IMR-90 (cell line): ENCODE measurements at regions not wholly inside any gene's neighbourhood (a gene's known extent, or its start where the extent isn't known, plus 50 kb on each side); places are given as distances from the start of the nearest gene placed in this dataset.

Source experiments
- ATAC-seq: fragments of 200-7000 bp; cut with Tn5 transposase; 2 replicates; pipeline ENCODE4 v1.9.1; 2020; ENCODE audit warnings: low read depth, mild to moderate bottlenecking, moderate library complexity
- BruUV-seq: library from RNA; stranded (reverse); fragments of 400-500 nt; replicated peaks from 2 replicates; lab custom pipeline; 2021; lab: Mats Ljungman, UMichigan
- CTCF ChIA-PET: fragments of 300-600 bp; formaldehyde crosslinking; extraction: SDS; loops from one replicate; lab custom pipeline; 2021; ENCODE audit warnings: antibody characterized with exemption; lab: Yijun Ruan, JAX
- POLR2A ChIA-PET: fragments of 300-600 bp; sonication (Branson Sonifier 250); formaldehyde crosslinking; loops from one replicate; lab custom pipeline; 2022; ENCODE audit warnings: antibody characterized with exemption; ENCODE audit not compliant: unreplicated experiment; lab: Charles Lee
- DNase-seq: peaks from one replicate; pipeline ENCODE4 v3.0.0; 2013
- H2AFZ ChIP-seq: replicated peaks from 2 replicates; pipeline ENCODE3; 2013; ENCODE audit warnings: low read length, mild to moderate bottlenecking; ENCODE audit not compliant: poor library complexity
- H2AK5ac ChIP-seq: 2 replicates; pipeline ENCODE4 v1.6.1; 2013; ENCODE audit warnings: low read depth, low read length, inconsistent platforms
- H2AK9ac ChIP-seq: replicated peaks from 2 replicates; pipeline ENCODE3; 2013; ENCODE audit warnings: mild to moderate bottlenecking, low read depth, low read length, moderate library complexity; ENCODE audit not compliant: poor library complexity
- H2BK120ac ChIP-seq: 2 replicates; pipeline ENCODE4 v1.6.1; 2013; ENCODE audit warnings: low read depth, low read length, inconsistent platforms
- H2BK15ac ChIP-seq: 3 replicates; pipeline ENCODE4 v1.6.1; 2013; ENCODE audit warnings: low read depth, low read length, inconsistent platforms
- H2BK20ac ChIP-seq: 2 replicates; pipeline ENCODE4 v1.6.1; 2013; ENCODE audit warnings: low read depth, mild to moderate bottlenecking, inconsistent platforms, low read length, moderate library complexity
- H2BK5ac ChIP-seq: 2 replicates; pipeline ENCODE4 v1.6.1; 2013; ENCODE audit warnings: mild to moderate bottlenecking, low read depth, low read length, inconsistent platforms; ENCODE audit not compliant: poor library complexity, severe bottlenecking
- H3K14ac ChIP-seq: replicated peaks from 2 replicates; pipeline ENCODE4 v1.6.1; 2013; ENCODE audit warnings: low read depth, low read length, inconsistent platforms
- H3K18ac ChIP-seq: 2 replicates; pipeline ENCODE4 v1.6.1; 2013; ENCODE audit warnings: low read depth, low read length, control low read depth
- H3K23ac ChIP-seq: 2 replicates; pipeline ENCODE4 v1.6.1; 2013; ENCODE audit warnings: low read depth, low read length, inconsistent platforms
- H3K27ac ChIP-seq: 2 replicates; pipeline ENCODE4 v1.5.1; 2013; ENCODE audit warnings: mild to moderate bottlenecking, control low read depth, low read length; ENCODE audit not compliant: insufficient read depth
- H3K27me3 ChIP-seq: 2 replicates; pipeline ENCODE4 v1.6.1; 2013; ENCODE audit warnings: low read length; ENCODE audit not compliant: control insufficient read depth, insufficient read depth
- H3K36me3 ChIP-seq: 2 replicates; pipeline ENCODE4 v1.6.1; 2013; ENCODE audit warnings: low read length, mixed read lengths; ENCODE audit not compliant: control insufficient read depth, insufficient read depth
- H3K4ac ChIP-seq: 2 replicates; pipeline ENCODE4 v1.6.1; 2013; ENCODE audit warnings: low read depth, low read length, inconsistent platforms
- H3K4me1 ChIP-seq: 2 replicates; pipeline ENCODE4 v1.6.1; 2013; ENCODE audit warnings: low read length, mixed read lengths; ENCODE audit not compliant: control insufficient read depth, insufficient read depth
- H3K4me2 ChIP-seq: 2 replicates; pipeline ENCODE4 v1.6.1; 2013; ENCODE audit warnings: low read depth, mild to moderate bottlenecking, control low read depth, low read length, moderate library complexity
- H3K4me3 ChIP-seq: 2 replicates; pipeline ENCODE4 v1.5.1; 2013; ENCODE audit warnings: low read depth, mild to moderate bottlenecking, control low read depth, low read length, moderate library complexity; ENCODE audit not compliant: insufficient read depth
- H3K56ac ChIP-seq: 2 replicates; pipeline ENCODE4 v1.6.1; 2013; ENCODE audit warnings: low read length, inconsistent platforms; ENCODE audit not compliant: insufficient read depth; ENCODE audit errors: extremely low read depth
- H3K79me1 ChIP-seq, 2 experiments: 2 replicates each; pipeline ENCODE4 v1.6.1; 2013; ENCODE audit warnings: low read length in 2 of 2, inconsistent platforms in 1 of 2, low read depth in 1 of 2
- H3K9ac ChIP-seq: 2 replicates; pipeline ENCODE4 v1.6.1; 2013; ENCODE audit warnings: low read depth, low read length, control low read depth
- H3K9me1 ChIP-seq: 2 replicates; pipeline ENCODE4 v1.6.1; 2013; ENCODE audit warnings: low read length, inconsistent platforms; ENCODE audit not compliant: insufficient read depth
- H3K9me3 ChIP-seq: 2 replicates; pipeline ENCODE4 v1.6.1; 2013; ENCODE audit warnings: low read length; ENCODE audit not compliant: control insufficient read depth, insufficient read depth
- H4K20me1 ChIP-seq: 2 replicates; pipeline ENCODE4 v1.6.1; 2013; ENCODE audit warnings: low read length, inconsistent platforms; ENCODE audit not compliant: insufficient read depth
- H4K5ac ChIP-seq: 2 replicates; pipeline ENCODE4 v1.6.1; 2013; ENCODE audit warnings: mild to moderate bottlenecking, low read depth, low read length, control low read depth
- H4K8ac ChIP-seq, 2 experiments: 2 replicates each; pipeline ENCODE4 v1.6.1; 2013; ENCODE audit warnings: low read depth in 2 of 2, low read length in 2 of 2, control low read depth in 1 of 2, inconsistent platforms in 1 of 2
- H4K91ac ChIP-seq: 2 replicates; pipeline ENCODE4 v1.6.1; 2013; ENCODE audit warnings: low read depth, low read length, inconsistent platforms; ENCODE audit not compliant: insufficient read depth
- CEBPB ChIP-seq: IDR thresholded peaks from 2 replicates; pipeline ENCODE4 v1.6.1; 2012; ENCODE audit warnings: low read depth, low read length, improper control_type of control experiment
- MAZ ChIP-seq: IDR thresholded peaks from 2 replicates; pipeline ENCODE4 v1.6.1; 2012; ENCODE audit warnings: low read depth, mild to moderate bottlenecking, low read length, improper control_type of control experiment, moderate library complexity, borderline replicate concordance
- NFE2L2 ChIP-seq: fragments of 150-350 bp; IDR thresholded peaks from 2 replicates; pipeline ENCODE4 v1.6.1; 2016; ENCODE audit warnings: low read depth, mild to moderate bottlenecking, low read length
- RCOR1 ChIP-seq: IDR thresholded peaks from 2 replicates; pipeline ENCODE4 v1.6.1; 2012; ENCODE audit warnings: mild to moderate bottlenecking, low read length, improper control_type of control experiment; ENCODE audit not compliant: insufficient replicate concordance
- RFX5 ChIP-seq: IDR thresholded peaks from 2 replicates; pipeline ENCODE4 v1.8.0; 2012; ENCODE audit warnings: low read depth, mild to moderate bottlenecking, low read length, moderate library complexity
- SMC3 ChIP-seq: fragments of 150-350 bp; IDR thresholded peaks from 2 replicates; pipeline ENCODE4 v1.6.1; 2016; ENCODE audit warnings: low read depth, mild to moderate bottlenecking, antibody characterized with exemption, low read length, moderate library complexity
- WGBS, 2 experiments: methylation state at CpG; one replicate each; pipeline versions ENCODE4 v1.1.5 to v1.1.7; 2013; ENCODE audit warnings: missing lambda C conversion rate in 2 of 2; ENCODE audit not compliant: insufficient read length in 1 of 2; ENCODE audit errors: extremely low coverage in 2 of 2; 5-methylcytosine and 5-hydroxymethylcytosine counted together
- dilution Hi-C: fragments of 300-500 bp; cut with HindIII; formaldehyde crosslinking; loops from one replicate; pipeline ENCODE4 v1.14.3; 2018; ENCODE audit warnings: low sequenced_read_pairs; ENCODE audit not compliant: unreplicated experiment
- in situ Hi-C: fragments of 300-500 bp; cut with MboI; formaldehyde crosslinking; loops from 3 replicates; pipeline ENCODE4 v1.14.3; 2019; ENCODE audit warnings: low sequenced_read_pairs, inconsistent platforms, mixed read lengths
- intact Hi-C: fragments of 100-400 bp; cut with micrococcal nuclease; formaldehyde crosslinking; loops from 2 replicates; pipeline ENCODE4 v1.10.0; 2022

- POLR2A ChIA-PET, result no interaction called here
- H3K14ac ChIP-seq, result no peak overlapping the region
- no peak overlapping the region for H3K27ac ChIP-seq
- peaks cover 3% of the 10 kb centered on the region for H3K27me3 ChIP-seq
- no peak overlapping the region for H3K56ac ChIP-seq
- H3K4me3 ChIP-seq, result no peak overlapping the region
- no peak overlapping the region for H2BK120ac ChIP-seq
- in situ Hi-C loops (loop anchor here (10.0 kb wide), 1 partner anchor 260 kb away; no protein-coding TSS in a partner anchor), intact Hi-C loops (loop anchor here (5.0 kb wide), 1 partner anchor 168 kb away; the partner anchor contains the start of gene PALS2), dilution Hi-C loops (no loop called here)
- H2BK20ac ChIP-seq, result no peak overlapping the region
- H3K23ac ChIP-seq, result no peak overlapping the region
- H3K9me3 ChIP-seq, result no peaks in the 10 kb centered on the region
- CTCF ChIA-PET, result no interaction called here
- H4K20me1 ChIP-seq, result no peaks in the 10 kb centered on the region
- WGBS, 2 experiments, result 90% methylated on average over 2 of the region's 6 CpGs; no CpG with 5 or more reads in 1 of the 2 experiments
- no peaks in the 10 kb centered on the region for H3K79me1 ChIP-seq
- no peak overlapping the region for H2AFZ ChIP-seq
- TF ChIP-seq MAZ, result no peak
- no peak for TF ChIP-seq RCOR1
- TF ChIP-seq CEBPB, result no peak
- TF ChIP-seq NFE2L2, result no peak
- no peak for TF ChIP-seq RFX5
- TF ChIP-seq SMC3, result no peak
- no peaks in the 10 kb centered on the region for H3K36me3 ChIP-seq
- H3K4ac ChIP-seq, result no peak overlapping the region
- H2BK15ac ChIP-seq, result no peak overlapping the region
- no peak overlapping the region for H3K4me2 ChIP-seq
- no peak overlapping the region for H4K8ac ChIP-seq
- DNase-seq (no peak), ATAC-seq (no peak)
- H4K91ac ChIP-seq, result no peak overlapping the region
- BruUV-seq, result no TSS peak
- no peak overlapping the region for H3K9ac ChIP-seq
- no peak overlapping the region for H3K18ac ChIP-seq
- H2BK5ac ChIP-seq, result no peak overlapping the region
- no peak overlapping the region for H2AK9ac ChIP-seq
- no peaks in the 10 kb centered on the region for H3K4me1 ChIP-seq
- H2AK5ac ChIP-seq, result no peak overlapping the region
- no peaks in the 10 kb centered on the region for H3K9me1 ChIP-seq
- H4K5ac ChIP-seq, result no peak overlapping the region
These were observed 120.3 kb downstream of the NPY start for GRCh38 chr7:24404315-24404714.
